SH-SY5Y (cell line): ENCODE measurements at regions not wholly inside any gene's neighbourhood (a gene's known extent, or its start where the extent isn't known, plus 50 kb on each side); places are given as distances from the start of the nearest gene placed in this dataset.

ENCODE experiments used
- GATA2 ChIP-seq: IDR thresholded peaks from 2 replicates; pipeline ENCODE4 v1.6.1; 2011; ENCODE audit warnings: mild to moderate bottlenecking, low read depth, low read length
- GATA3 ChIP-seq: IDR thresholded peaks from 2 replicates; pipeline ENCODE4 v1.6.1; 2011; ENCODE audit warnings: low read depth, mild to moderate bottlenecking, low read length, moderate library complexity

DNA sequence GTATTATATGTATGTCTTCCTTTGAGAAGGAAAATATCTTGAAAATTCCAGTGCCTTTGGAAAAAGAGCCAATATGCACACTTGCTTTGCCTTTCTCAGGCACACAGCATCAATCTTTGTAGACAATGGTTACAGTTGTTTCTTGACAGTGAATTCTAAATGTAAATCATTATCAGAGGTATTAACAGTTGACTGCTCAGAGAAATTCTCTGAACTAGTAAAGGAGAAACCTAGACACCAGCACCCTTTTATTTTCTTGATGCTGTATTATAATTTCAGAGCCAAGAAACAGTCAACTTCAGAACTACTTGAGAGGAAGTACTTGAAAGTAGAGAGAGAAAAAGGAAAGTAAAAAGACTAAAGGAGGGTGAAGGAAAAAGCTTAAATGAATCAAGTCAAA lies 185.8 kb upstream of the SMIM30 start:
- TF ChIP-seq GATA2 (no peak), GATA3 (no peak)
